Stimulated activated CD4-positive, alpha-beta T cell treated with anti-CD3 and anti-CD28 coated beads, Interleukin-12 subunit alpha, Interleukin-12 subunit beta, amount 100 ng/mL, for 24 hours (primary cell): ENCODE measurements at regions not wholly inside any gene's neighbourhood (a gene's known extent, or its start where the extent isn't known, plus 50 kb on each side); places are given as distances from the start of the nearest gene placed in this dataset.

ENCODE experiments used
- DNase-seq, 2 experiments: peaks; one replicate each; pipeline ENCODE4 v3.0.0-alpha.2; 2020; ENCODE audit warnings: low read depth in 2 of 2

DNA sequence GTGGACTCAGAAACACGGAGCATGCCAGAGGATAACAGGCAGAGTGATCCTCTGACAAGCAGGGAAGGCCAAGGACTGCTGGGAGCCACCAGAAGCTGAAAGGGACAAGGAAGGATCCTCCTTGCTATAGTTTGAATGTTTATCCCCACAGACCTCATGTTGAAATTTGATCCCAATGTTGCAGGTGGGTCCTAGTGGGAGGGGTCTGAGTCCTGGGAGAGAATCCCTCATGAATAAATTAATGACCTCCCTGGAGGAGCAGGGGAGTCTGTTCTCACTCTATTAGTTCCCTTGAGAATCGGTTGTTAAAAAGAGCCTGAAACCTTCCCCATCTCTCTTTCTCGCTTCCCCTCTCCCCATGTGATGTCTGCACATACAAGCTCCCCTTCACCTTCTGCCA, 124.4 kb downstream of the FBXO15 start:
- DNase-seq = no peak

DNA sequence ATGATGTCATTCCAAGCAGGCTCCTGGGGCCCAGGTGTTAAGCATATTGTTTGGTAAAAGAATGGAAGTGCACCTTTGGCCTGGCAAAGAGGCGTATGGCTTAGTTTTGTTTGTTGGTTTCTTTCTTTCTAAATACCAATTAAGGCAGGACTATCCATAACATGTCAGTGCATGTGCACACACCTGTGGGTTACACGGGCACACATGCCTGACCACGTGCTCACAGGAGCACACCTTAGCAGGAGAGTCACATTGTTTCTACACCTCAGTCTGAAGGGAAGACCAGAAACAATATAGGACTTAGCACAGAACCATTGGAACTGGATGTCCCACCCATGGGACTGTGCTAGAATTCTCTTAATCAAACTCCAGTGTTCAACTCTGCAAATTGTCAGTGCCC, 127.8 kb downstream of the FBXO15 start:
- no peak for DNase-seq

DNA sequence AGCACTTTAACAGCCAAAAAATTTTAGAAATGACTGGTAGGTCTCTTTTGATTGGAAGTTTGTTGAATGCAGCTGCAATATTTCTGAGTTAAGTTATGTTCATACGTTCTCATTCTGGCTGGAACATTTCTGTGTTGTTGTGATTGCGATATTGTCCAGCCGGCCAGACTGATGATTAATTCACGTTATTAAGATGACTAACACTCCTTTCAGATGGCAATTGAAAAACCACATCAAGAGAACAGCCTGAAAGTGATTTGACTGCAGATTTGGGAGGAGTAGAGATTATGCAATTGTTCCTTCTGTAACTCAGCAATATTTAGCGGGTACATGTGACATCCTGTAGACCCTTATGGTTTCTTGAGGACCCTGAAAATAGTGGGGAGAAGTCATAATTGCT, 133.7 kb downstream of the FBXO15 start:
- no peak for DNase-seq

DNA sequence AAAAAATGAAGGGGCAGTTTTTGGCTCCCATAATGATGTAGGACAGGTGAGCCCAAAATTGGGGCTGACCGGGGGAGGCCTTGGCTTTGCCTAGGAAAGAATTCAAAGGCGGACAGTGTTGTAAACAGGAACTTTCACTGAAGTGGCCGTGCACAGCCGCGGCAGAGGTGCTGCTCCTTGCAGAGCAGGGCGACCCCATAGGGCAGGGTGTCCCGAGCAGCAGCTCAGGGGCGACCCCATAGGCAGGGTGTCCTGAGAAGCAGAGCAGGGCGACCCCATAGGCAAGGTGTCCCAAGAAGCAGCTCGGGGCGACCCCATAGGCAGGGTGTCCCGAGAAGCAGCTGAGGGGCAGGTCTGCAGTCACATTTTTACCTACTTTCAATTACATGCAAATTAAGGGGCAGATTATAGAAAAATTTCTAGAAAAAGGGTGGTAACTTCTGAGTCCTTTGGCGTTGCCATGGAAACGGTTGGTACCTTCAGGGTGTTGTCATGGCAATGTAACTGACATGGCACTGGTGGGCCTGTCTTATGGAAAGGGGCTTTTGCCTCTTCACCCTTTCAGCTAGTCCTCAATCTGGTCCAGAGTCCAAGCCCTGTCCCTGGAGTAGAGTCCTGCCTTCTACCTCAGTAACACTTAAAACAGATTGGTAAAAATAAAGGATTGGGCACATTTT, 134.5 kb downstream of the FBXO15 start:
- DNase-seq = no peak

DNA sequence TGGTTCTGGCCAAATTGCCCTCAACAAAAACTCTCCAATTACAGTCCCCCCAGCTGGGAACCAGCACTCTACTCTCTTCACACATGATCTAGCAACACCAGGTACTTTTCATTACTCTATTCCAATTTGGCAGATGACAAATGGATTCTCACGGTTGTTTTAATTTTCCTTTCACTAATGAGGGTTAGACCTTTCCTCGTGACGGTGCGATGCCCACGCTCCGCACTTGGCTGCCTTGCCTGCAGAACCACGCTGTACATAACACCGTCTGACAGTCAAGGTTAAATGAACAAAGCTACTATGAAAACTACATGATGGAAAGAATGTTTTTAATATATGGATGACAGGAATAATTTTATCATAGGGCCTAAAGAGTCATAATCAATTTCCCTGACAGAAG, 141.5 kb downstream of the FBXO15 start:
- no peak for DNase-seq

DNA sequence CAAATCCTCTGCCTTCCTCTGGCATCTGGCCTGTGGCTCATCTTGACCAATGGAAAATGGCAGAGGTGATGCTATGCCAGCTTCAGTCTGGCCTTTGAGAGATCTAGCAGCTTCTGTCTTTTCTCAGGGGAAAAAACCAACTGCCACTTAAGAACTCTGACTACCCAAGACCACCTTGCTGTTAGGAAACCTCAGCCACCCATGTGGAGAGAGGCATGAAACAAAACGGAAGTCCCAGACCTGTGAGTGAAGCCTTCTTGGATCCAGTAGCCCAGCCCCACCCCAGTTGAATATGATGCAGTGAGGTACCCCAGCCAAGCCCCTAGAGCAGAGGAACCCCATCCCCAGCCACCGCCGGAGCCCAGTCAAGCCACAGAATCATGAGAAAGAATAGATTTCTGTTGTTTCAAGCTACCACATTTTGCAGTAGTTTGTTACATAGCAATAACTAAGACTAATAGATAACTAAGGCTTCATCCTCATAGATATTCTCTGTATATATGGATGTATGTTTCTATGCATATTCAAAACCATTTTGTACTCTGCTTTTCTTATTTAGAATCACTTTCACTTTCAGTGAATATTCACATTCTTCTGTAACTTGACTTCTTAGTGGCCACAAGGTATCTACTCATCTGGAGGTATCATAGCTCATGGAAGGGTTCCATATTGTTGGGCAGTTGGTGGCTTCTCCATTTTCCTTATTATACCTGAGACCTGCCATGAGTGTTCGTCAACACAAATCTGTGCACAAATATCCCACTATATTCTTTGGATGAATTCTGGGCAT, 142.1 kb downstream of the FBXO15 start:
- no peak for DNase-seq

DNA sequence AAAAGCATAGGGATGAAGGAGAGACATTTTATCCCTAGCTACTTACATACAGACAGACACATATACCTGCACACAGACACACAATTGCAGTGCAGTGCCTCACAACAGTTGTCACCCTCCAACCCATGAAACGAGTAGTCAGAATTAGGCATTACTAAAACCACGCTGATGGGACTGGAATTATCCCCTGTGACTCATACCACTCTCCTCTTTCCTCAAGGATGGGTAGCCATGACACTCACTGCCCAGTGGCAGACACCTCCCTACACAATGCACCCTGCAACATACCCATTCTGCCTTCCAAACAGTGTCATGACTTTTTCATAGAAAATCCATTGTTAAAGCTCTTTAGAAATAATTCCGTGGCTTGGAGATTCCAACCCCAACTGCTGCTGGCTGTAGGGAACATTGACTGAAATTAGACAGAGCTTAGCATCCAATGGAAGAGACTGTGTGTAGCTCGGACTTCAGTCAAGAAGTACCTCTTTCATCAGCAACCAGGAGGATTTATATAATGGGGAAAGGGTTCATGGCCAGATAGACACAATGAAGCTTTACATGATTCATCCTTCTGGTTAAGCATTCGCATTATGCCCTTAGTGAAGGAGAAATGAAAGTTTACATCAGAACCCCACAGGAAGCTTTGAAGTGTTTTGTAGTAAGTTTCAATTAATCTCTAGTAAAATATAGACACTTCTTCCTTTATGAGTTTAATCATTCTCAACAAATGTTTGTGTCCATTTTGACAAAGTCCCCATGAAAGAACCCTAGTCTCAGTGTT, 155.2 kb downstream of the FBXO15 start:
- DNase-seq = no peak

DNA sequence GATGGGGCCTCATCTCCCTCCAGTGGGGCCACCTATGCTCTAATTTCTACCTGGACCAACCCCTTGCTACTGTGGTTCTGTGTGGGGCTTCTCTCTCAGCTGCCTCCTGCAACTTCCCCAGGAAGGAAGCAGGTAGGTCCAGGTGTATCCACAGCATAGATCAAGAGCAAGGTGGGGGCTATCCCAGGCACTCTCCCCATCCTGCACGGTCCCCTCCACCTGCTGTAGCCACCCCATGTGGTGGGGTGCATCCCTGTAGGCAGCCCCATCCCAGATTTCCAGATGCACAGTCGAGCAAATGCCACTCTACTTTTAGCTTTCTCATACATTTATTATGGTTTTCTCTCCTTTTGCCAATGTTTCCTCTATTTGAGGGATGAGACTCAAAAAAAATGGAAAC, 156.1 kb downstream of the FBXO15 start:
- DNase-seq = no peak

DNA sequence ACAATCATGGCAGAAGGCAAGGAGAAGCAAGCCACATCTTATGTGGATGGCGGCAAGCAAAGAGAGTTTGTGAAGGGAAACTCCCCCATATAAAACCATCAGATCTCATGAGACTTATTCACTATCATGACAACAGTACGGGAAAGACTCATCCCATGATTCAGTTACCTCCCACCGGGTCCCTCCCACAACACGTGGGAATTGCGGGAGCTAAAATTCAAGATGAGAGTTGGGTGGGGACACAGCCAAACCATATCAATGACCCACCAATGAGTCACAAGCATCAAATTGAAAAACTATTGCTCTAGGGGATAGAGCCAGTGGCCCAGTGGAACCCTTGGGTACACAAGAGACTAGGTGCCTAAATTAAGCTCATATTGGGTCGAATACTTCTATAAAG, 157.4 kb downstream of the FBXO15 start:
- DNase-seq = no peak

DNA sequence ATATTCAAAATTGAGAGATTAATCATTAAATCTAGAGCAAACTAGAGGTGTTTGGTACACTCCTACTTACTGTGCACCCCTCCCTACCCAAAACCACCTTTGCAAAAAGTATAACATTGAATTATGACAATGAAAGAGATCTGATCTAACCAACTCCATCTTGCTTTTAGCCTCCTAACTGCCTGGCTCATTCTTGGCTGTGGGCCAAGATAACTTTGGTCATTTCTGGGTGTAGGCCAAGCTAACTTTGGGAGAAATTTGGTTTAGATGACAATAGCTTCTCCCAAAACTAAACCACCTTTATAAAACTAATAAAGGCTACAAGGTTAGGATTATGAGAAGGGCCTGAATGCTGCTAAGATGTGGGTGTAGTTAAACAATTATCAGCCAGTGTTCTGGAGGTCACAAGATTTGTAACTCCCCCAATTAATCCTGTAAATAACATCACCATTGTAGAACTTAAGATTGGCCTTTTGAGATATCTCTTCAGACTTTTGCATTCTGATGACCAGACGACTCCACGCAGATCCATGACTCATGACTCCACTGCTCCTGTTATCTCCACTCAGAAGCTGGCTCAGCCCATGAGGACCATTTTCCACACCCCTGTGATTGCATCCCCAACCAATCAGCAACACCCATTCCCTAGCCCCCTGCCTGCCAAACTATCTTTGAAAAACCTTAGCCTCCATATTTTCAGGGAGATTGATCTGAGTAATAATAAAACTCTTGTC, 160.2 kb downstream of the FBXO15 start:
- DNase-seq = no peak

DNA sequence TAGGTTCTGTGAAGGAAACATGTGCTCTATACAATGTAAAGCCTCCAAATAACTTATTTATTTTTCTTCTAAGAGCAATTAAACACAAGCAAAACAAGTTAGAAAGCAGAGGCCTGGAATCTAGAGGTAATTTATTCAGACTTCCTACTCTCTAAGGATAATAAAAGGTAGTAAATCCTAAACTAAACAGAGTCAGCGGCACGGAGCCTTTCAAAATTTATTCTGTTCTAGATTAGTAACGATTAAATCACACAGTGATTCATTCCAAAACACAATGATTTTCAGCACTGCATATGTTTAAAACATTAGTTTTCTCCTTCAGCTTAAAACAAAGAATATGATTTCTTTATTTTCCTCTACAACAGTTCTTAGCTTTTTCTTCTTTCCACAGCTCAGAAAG, 160.9 kb downstream of the FBXO15 start:
- no peak for DNase-seq

DNA sequence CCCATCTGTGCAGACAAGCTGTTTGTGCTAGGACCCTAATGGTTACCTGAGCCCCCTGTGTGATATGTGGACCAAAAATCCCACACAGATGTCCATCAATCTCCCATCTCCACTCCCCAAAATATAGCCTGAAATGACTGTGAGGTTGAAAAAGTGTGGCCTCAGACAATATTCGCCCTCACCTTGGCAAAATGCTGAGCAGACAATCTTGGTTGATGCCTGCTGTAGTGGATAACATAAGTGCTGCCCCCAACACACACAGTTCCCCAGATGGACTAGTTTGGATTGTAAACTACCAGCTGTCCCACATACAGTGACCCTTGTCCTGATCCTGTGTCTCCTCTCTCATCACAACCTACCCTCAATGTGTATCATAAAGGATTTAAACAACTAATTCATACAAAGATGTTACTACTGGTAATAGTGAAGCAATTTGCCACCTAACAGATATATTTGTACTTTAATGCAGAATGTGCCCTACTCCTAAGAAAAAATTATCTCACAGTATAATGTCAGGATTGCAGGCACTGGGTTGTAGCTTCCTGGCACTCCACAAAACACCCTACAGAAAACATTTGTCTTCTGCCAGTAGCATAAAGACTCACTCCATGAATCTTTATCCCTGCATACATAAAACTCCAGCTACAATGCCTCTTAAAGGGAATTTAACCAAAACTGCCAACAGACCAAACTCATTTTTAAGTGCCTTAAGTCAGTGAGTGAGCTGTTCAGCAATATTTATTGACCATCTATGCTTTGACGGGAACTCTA, 161.6 kb downstream of the FBXO15 start:
- no peak for DNase-seq

DNA sequence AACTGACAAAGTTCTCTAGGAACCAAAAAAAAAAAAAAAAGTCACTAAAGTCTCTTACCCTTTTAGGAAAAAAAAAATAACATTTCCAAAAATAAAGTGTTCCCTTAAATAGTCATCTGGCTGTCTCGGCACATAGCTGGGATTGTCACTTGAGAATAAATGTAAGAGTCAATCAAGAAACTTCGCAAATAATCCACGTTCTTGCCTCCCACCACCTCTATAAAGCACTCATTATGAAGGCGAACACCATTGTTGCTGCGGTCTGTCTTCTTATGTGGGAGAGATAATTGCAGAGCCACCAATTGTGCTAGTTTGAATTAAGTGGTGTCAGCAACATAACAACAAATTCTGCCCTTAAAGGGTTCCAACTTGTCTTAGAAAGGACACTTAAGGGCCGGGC, 163.7 kb downstream of the FBXO15 start:
- no peak for DNase-seq

DNA sequence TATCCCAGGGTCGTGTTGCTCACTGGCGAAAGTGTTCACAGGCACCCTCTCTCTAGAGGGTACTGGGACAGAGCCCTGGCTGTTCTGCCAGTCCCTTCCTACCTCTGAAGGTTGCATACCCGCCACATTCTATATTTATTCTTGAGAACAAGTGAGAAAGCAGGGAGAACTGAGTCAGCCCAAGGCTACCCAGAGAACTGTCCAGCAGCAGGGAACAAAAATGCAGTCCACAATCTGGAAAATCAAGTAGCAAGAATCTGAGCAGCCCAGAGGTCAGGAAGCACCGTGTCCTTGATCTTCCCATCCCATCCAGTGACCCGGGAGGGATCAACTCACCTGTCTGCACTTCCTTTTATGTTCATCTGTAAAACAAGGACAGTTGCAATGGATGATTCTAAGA, 164.1 kb downstream of the FBXO15 start:
- DNase-seq = no peak

DNA sequence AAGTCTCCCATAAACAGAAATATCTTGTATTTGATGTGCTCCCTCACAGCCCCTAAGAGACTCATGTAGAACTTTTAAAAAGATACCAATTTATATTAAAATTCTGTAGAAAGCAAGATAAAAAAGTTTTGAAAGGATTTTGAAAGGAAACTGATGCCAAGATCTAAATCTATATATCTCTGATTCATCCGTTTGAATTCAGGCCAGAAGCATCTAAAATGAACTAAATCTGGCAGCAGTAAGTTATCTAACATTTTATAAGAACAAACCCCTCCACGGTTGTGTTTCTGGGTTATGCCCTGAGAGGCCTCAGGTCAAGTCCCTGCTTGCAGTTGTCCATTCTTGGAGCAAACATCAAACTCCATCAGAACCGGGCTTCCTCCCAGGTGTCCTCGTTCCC, 165.8 kb downstream of the FBXO15 start:
- DNase-seq = no peak

DNA sequence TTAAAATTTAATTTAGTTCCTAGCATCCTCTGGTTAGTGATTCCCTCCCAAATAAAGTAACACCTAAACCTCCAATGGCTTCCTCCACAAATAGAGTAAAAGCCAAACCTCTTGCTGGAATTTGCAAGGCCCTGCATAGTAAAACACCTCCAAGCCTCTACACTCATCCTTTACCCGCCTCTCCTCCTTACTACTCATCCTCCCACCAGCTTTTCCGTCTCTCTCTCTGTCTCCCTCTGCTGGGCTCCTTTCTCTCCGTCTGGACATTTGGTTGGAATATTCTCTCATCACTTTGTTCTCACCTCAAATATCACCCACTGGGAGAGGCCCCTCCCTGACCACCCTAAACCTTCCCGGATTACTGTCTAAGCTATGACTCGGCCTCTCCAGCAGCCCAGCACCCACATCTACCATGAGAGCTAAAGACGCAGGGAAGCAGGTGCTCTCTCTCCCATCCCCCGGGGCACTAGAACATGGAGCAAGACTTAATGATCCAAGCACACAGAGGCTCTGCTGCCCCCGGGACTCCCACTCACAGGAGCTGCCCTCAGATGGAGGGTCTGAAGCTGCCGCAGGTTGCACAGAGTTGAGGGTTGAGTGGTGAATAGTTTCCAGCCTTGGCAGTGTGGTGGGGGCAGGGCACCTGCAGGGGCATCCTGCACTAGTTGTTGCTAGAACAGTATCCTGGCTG, 167.2 kb downstream of the FBXO15 start:
- no peak for DNase-seq

DNA sequence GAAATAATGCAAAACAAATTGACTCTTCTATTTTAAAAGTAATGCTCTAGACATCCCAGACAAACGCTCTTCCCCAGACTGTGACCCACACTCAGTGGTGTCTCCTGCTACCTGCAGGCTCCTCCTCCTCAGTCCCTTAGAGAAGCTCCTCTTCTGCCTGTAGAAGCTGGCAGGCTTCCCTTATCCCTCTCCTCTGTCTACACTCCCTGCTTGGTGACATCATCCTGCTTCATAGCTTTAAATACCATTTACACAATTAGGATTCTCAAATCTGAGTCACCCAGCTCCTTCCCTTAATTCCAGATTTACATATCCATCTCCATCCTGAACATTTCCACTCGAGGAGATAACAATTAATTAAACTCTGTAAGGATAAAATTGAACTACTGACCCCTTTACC, 167.9 kb downstream of the FBXO15 start:
- DNase-seq = no peak

DNA sequence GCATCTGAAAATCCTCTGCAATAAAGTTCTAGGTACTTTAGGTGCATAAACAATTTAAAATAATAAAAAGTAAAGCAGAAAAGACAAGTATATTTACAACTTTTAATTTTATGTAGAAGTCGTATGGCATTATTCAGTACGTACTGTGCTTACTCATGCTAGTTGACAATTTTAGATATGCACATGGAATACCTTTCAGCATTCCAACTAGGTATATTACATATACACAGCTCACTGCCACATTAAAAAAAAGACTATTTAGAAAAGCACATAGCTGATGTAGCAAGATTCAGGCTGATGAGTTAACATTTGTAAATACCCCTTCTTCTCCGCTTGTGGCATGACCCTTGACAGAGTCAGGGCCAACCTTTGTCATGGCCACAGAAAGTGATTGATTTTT, 171.2 kb downstream of the FBXO15 start:
- DNase-seq = no peak

DNA sequence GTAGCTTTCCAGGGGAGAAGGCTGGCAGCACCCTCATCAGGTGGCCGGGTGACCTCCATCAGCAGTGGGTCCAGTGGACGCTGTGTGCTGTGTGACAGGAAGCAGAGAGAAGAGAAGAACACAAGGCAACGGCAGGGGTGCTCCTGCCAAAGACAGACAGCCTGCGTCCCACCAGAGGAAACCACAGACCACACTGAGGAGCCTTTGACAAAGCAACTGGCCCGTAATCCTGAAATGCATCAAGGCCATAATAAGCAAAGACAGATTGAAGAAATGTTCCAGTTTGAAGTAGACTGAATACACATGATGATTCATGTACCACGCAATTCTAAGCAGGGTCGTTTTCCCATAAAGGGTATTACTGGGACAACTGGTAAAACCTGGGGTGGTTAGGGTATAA, 172.4 kb downstream of the FBXO15 start:
- no peak for DNase-seq

DNA sequence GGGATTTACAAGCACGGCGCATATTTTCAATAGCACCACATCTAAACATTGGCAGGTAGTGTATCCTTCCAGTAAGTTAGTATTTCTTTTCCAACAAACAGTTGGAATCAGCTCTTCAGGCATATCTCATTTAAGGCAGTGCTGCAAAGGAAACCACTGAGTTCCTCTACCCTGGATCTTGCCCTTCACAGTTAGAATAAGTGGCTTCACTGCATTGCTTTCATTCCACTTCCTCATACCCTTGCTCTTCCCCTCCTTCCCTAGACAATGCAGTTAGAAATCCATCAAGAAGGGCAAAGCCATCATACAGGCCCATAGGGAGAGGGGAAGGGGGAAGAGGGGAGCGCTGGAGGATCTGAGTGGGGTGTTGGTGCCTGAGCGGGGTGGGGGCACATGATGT, 173.7 kb downstream of the FBXO15 start:
- no peak for DNase-seq

DNA sequence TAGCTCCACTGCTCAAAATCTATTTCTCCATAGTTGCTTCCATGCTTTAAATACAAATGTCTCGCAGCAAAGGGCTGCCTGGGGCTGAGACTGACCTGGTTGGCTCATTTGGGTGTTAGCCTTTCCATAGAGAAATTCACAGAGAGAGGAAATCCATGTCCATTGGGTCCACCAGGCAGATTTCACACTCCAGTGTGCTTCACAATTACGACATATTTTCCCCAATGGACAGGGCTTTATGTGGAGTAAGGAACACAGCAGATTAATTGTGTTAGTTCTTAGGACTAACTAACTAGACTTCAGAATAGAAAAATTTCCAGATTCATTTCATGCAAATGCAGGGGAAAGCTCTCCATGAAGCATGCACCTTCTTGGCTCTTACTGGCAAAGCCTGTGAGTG, 180.7 kb downstream of the FBXO15 start:
- DNase-seq = no peak
